ENCODE measurements at regions not wholly inside any gene's neighbourhood (a gene's known extent, or its start where the extent isn't known, plus 50 kb on each side); places are given as distances from the start of the nearest gene placed in this dataset.

DNA sequence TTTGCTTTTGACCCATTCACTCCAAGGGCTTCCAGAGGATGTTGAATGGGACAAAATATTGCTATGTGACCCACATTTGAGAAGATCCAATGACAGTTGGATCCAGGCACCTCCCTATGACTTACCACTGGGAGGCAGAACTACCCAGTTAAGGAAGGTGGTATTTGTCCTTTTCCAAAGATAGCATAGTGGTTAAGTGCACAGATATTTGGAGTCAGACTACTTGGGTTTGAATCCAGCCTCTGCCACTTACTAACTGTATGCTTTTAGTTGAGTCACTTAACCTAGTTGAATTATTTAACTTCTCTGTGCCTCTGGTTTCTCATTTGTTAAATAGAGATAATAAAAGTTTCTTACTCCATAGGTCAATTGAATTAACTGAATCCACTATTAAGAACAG is 74.5 kb upstream of the PALM2AKAP2 start:
- TF ChIP-seq SIN3A (IDR thresholded peaks at IDR 0.05; ENCODE audit: borderline replicate concordance, insufficient read depth, low read length) (no peak), TAF1 (IDR thresholded peaks at IDR 0.05; ENCODE audit: borderline replicate concordance, insufficient read depth, low read length) (no peak)

Data from PFSK-1 (cell line).